LHCN-M2 (cell line): ENCODE measurements at regions not wholly inside any gene's neighbourhood (a gene's known extent, or its start where the extent isn't known, plus 50 kb on each side); places are given as distances from the start of the nearest gene placed in this dataset.
A peak's percentile ranks its signal among the peaks of the same experiment; 100 is the strongest.
"Not testable (repeated sequence)": the region's sequence is repeated elsewhere in the genome, so short reads cannot be mapped to it uniquely, and the experiment has no call there.

Source experiments
- DNase-seq: peaks from one replicate; pipeline ENCODE4 v3.0.0-alpha.2; 2012; ENCODE audit warnings: low read depth

GRCh38 chr3:192968901-192969300, 51.2 kb upstream of the MB21D2 start:
- peak; percentile 85 for DNase-seq

- no peak for DNase-seq
Observed at GRCh38 chr3:192980632-192981031, 63.0 kb upstream of the MB21D2 start.

GRCh38 chr3:192986379-192986778, 68.7 kb upstream of the MB21D2 start:
- peak; percentile 14 for DNase-seq

GRCh38 chr3:192991356-192991755, 73.7 kb upstream of the MB21D2 start:
- DNase-seq, result peak; percentile 73

GRCh38 chr3:192992361-192992760, 74.7 kb upstream of the MB21D2 start:
- no peak for DNase-seq

- no peak for DNase-seq
Observed at GRCh38 chr3:192993411-192993810, 75.8 kb upstream of the MB21D2 start.

- not testable (repeated sequence) for DNase-seq
Observed at GRCh38 chr3:193001113-193001512, 83.5 kb upstream of the MB21D2 start.

GRCh38 chr3:193003624-193004023, 86.0 kb upstream of the MB21D2 start:
- not testable (repeated sequence) for DNase-seq

GRCh38 chr3:193008654-193009053, 91.0 kb upstream of the MB21D2 start:
- DNase-seq, result no peak

GRCh38 chr3:193010191-193010590, 92.5 kb upstream of the MB21D2 start:
- DNase-seq, result peak; percentile 85

- no peak for DNase-seq
Observed at GRCh38 chr3:193011958-193012357, 94.3 kb upstream of the MB21D2 start.

- DNase-seq, result no peak
Observed at GRCh38 chr3:193014902-193015301, 97.2 kb upstream of the MB21D2 start.

- DNase-seq, result no peak
Observed at GRCh38 chr3:193016437-193016901, 98.8 kb upstream of the MB21D2 start.

- no peak for DNase-seq
Observed at GRCh38 chr3:193021506-193022010, 103.9 kb upstream of the MB21D2 start.

- peak; percentile 17 for DNase-seq
Observed at GRCh38 chr3:193023218-193023617, 105.6 kb upstream of the MB21D2 start.

GRCh38 chr3:193028258-193028657, 110.6 kb upstream of the MB21D2 start:
- DNase-seq, result no peak

- no peak for DNase-seq
Observed at GRCh38 chr3:193029800-193030199, 112.1 kb upstream of the MB21D2 start.

- peak; percentile 28 for DNase-seq
Observed at GRCh38 chr3:193030276-193030675, 112.6 kb upstream of the MB21D2 start.

GRCh38 chr3:193031911-193032310, 114.3 kb upstream of the MB21D2 start:
- DNase-seq, result no peak

- no peak for DNase-seq
Observed at GRCh38 chr3:193033226-193033780, 115.6 kb upstream of the MB21D2 start.

- not testable (repeated sequence) for DNase-seq
Observed at GRCh38 chr3:193037828-193038227, 120.2 kb upstream of the MB21D2 start.

- DNase-seq, result no peak
Observed at GRCh38 chr3:193039058-193039457, 121.4 kb upstream of the MB21D2 start.

GRCh38 chr3:193040836-193041672, 123.4 kb upstream of the MB21D2 start:
- DNase-seq, result peak; percentile 41
